Myocyte (in vitro differentiated cells): ENCODE measurements at regions not wholly inside any gene's neighbourhood (a gene's known extent, or its start where the extent isn't known, plus 50 kb on each side); places are given as distances from the start of the nearest gene placed in this dataset.

Experiments used
- DNase-seq: peaks from one replicate; pipeline ENCODE4 v3.0.0-alpha.2; 2012; ENCODE audit warnings: low read depth

- peak; percentile 24 for DNase-seq
Observed at GRCh38 chr6:74645108-74645849, 560.6 kb downstream of the COL12A1 start.

- no peak for DNase-seq
Observed at GRCh38 chr6:74642101-74642500, 563.8 kb downstream of the COL12A1 start.

- no peak for DNase-seq
Observed at GRCh38 chr6:74638412-74638811, 567.4 kb downstream of the COL12A1 start.

- DNase-seq: no peak
Observed at GRCh38 chr6:74632196-74632875, 573.5 kb downstream of the COL12A1 start.

- peak; percentile 54 for DNase-seq
Observed at GRCh38 chr6:74631564-74631963, 574.3 kb downstream of the COL12A1 start.

GRCh38 chr6:74626288-74626687, 579.6 kb downstream of the COL12A1 start:
- no peak for DNase-seq

GRCh38 chr6:74623027-74623426, 582.8 kb downstream of the COL12A1 start:
- no peak for DNase-seq

GRCh38 chr6:74611220-74611619, 594.6 kb downstream of the COL12A1 start:
- DNase-seq: no peak

- DNase-seq: no peak
Observed at GRCh38 chr6:74610352-74610751, 595.5 kb downstream of the COL12A1 start.

GRCh38 chr6:74609871-74610270, 596.0 kb downstream of the COL12A1 start:
- no peak for DNase-seq

- no peak for DNase-seq
Observed at GRCh38 chr6:74607934-74608333, 597.9 kb downstream of the COL12A1 start.

- DNase-seq: no peak
Observed at GRCh38 chr6:74607468-74607867, 598.4 kb downstream of the COL12A1 start.

- DNase-seq: peak; percentile 76
Observed at GRCh38 chr6:74606582-74607071, 599.2 kb downstream of the COL12A1 start.

GRCh38 chr6:74605922-74606581, 599.8 kb downstream of the COL12A1 start:
- peak; percentile 18 for DNase-seq

- no peak for DNase-seq
Observed at GRCh38 chr6:74604279-74604678, 601.6 kb downstream of the COL12A1 start.

- DNase-seq: peak; percentile 40
Observed at GRCh38 chr6:74603322-74604076, 602.4 kb downstream of the COL12A1 start.

GRCh38 chr6:74602206-74602605, 603.6 kb downstream of the COL12A1 start:
- no peak for DNase-seq

- DNase-seq: no peak
Observed at GRCh38 chr6:74598462-74599393, 607.1 kb downstream of the COL12A1 start.

GRCh38 chr6:74597840-74598239, 608.0 kb downstream of the COL12A1 start:
- DNase-seq: no peak

GRCh38 chr6:74597266-74597665, 608.6 kb downstream of the COL12A1 start:
- DNase-seq: no peak
